Effector memory CD4-positive, alpha-beta T cell (primary cell): ENCODE measurements at regions not wholly inside any gene's neighbourhood (a gene's known extent, or its start where the extent isn't known, plus 50 kb on each side); places are given as distances from the start of the nearest gene placed in this dataset.

Experiments
- DNase-seq, 3 donors: peaks; one replicate each; pipeline ENCODE4 v3.0.0-alpha.2; 2020
- H3K27ac ChIP-seq: 2 replicates; pipeline ENCODE4 v1.7.0; 2013; ENCODE audit warnings: mild to moderate bottlenecking, low read length, moderate library complexity; ENCODE audit not compliant: insufficient read depth, poor library complexity, severe bottlenecking
- H3K27me3 ChIP-seq: replicated peaks from 2 replicates; pipeline ENCODE4 v1.7.0; 2013; ENCODE audit warnings: mild to moderate bottlenecking, low read length; ENCODE audit not compliant: insufficient read depth, control insufficient read depth, poor library complexity, severe bottlenecking
- H3K36me3 ChIP-seq: 2 replicates; pipeline ENCODE4 v1.7.0; 2013; ENCODE audit warnings: mild to moderate bottlenecking, low read length, moderate library complexity; ENCODE audit not compliant: control insufficient read depth, insufficient read depth
- H3K4me1 ChIP-seq: 2 replicates; pipeline ENCODE4 v1.7.0; 2013; ENCODE audit warnings: low read length, mild to moderate bottlenecking; ENCODE audit not compliant: control insufficient read depth, insufficient read depth, poor library complexity, severe bottlenecking
- H3K4me3 ChIP-seq: 2 replicates; pipeline ENCODE4 v1.7.0; 2013; ENCODE audit warnings: low read length, low read depth, mild to moderate bottlenecking; ENCODE audit not compliant: insufficient read depth, poor library complexity, severe bottlenecking
- H3K9me3 ChIP-seq: 2 replicates; pipeline ENCODE4 v1.7.0; 2013; ENCODE audit warnings: mild to moderate bottlenecking, low read length, moderate library complexity; ENCODE audit not compliant: control insufficient read depth

DNA sequence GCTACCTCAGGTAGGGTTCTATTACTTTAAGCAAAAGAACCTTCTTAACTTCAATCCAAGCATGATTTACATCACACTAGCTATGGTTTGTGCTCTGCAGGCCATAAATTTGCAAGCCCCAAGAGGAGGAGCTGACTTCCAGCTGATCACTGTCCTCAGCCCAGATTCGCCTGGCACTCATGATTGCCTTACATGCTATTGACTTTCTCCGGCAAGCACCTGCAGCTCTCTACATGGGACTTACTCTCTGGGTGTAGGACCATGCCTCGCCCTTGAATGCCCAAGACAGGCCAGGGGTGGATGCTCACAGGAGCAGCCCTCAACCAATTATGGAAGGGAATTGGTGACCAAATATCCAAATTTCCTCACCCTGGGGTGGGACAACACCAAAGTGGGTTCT lies 99.8 kb downstream of the ESM1 start:
- H3K27ac ChIP-seq = no peak overlapping the region
- no peak overlapping the region for H3K4me3 ChIP-seq
- no peak for DNase-seq
- H3K36me3 ChIP-seq = no peaks in the 10 kb centered on the region
- no peaks in the 10 kb centered on the region for H3K4me1 ChIP-seq
- no peaks in the 10 kb centered on the region for H3K9me3 ChIP-seq
- H3K27me3 ChIP-seq = peaks cover 17% of the 10 kb centered on the region

DNA sequence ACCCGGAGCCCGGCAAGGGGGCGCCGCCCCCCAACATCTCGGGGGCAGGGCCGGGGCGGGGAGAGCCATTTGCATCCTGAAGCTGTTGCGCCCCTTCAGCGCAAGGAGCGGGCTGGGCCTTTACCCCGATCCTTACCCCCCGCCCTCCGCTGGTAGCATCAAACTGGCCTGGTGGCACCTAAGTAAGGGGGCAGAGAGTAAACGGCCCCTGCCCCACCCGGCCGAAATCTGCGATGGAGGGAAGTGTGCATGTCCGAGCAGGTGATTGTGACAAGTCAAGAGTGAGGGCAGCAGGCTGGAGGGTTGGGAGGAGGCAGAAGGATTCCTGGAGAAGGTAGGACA lies 101.2 kb downstream of the ESM1 start:
- Histone ChIP-seq H3K27me3 (peaks cover 17% of the 10 kb centered on the region), H3K4me1 (no peaks in the 10 kb centered on the region), H3K9me3 (no peaks in the 10 kb centered on the region), H3K36me3 (no peaks in the 10 kb centered on the region), H3K27ac (no peak overlapping the region), H3K4me3 (no peak overlapping the region)
- DNase-seq = no peak

DNA sequence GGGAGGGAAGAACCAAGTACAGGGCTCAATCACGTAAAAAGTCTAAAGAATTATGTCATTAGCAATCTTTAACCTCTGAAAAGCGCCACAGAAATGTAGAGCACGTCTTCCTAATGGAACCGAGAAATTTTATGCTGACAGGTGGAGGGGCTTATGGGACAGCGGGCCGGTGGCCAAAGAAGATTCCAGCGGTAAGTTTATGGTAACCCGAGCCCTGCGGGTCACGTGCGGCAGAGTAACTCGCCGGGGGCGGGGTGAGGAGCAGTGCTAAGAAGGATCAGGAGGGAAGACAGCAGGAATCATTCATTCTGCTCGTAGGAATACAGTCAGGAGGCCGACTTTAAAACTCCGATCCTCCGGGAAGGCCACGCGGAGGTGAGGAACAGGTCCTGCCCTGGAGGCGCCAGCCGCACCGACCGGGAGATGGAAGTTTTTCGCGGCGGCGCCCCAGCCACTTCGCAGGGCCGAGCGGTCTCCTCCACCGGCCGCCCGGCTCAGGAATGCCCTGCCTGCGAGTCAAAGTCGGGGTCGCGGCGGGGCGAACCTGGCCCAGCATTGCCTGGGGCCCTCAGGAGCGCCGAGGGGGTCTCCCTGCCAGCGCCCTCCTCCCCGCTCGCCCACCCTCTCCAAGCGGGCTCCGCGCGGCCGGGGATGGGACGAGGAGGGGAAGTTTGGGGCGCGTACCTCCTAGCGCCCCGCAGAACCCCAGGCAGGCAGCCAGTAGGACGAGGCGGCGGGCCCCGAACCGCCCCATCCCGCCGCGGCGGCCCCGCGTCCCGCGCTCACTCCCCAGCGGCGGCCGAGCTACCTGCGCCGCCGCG lies 101.8 kb downstream of the ESM1 start:
- no peak for DNase-seq
- peaks cover 17% of the 10 kb centered on the region for H3K27me3 ChIP-seq
- H3K36me3 ChIP-seq = no peaks in the 10 kb centered on the region
- H3K9me3 ChIP-seq = no peaks in the 10 kb centered on the region
- H3K4me1 ChIP-seq = no peaks in the 10 kb centered on the region
- peak overlapping the region; percentile 37 for H3K4me3 ChIP-seq
- H3K27ac ChIP-seq = no peak overlapping the region

DNA sequence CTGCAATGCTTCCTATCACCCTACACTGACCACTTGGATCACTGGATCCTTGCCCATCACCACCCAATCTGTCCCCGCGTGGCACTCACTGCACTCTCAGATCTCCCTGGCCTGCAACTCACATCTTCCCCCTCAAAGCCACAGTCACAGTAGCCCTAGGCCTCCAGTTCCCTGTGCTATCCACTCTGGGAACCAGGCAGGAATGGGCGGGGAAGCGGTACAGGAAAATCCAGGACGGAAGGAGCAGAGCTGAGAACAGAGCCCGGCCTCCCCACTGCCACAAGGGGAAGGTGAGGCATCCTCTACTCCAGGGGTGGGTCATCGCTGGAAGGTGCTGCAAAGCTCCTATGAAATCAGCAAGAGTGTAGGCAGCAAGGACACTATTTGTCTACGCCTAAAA lies 102.6 kb downstream of the ESM1 start:
- peaks cover 17% of the 10 kb centered on the region for H3K27me3 ChIP-seq
- H3K4me1 ChIP-seq = no peaks in the 10 kb centered on the region
- H3K27ac ChIP-seq = no peak overlapping the region

DNA sequence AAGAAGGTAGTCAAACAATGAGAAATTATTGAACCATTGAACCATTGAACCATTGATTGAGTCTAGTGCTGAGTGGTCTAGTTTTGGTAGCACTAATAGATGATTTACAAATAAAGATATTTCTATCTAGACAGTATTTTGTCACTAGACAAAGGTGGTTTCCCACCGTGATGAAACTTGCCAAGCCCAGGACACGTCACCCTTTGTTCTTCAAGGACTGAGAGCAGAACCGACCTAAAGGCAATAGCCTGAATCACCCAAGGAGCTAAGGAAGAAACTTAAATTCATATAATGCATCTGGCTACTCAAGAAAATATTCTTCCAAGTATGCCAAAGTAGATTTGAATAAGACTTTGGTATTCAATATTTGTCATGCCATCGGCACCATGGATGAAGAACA lies 103.3 kb downstream of the ESM1 start:
- no peak for DNase-seq
- Histone ChIP-seq H3K27me3 (peaks cover 17% of the 10 kb centered on the region), H3K9me3 (no peaks in the 10 kb centered on the region), H3K27ac (no peak overlapping the region), H3K36me3 (no peaks in the 10 kb centered on the region), H3K4me3 (no peak overlapping the region), H3K4me1 (no peaks in the 10 kb centered on the region)

More for the DNA sequence above, 102.6 kb downstream of the ESM1 start:
- Histone ChIP-seq H3K36me3 (no peaks in the 10 kb centered on the region), H3K4me3 (no peak overlapping the region), H3K9me3 (no peaks in the 10 kb centered on the region)
- no peak for DNase-seq

DNA sequence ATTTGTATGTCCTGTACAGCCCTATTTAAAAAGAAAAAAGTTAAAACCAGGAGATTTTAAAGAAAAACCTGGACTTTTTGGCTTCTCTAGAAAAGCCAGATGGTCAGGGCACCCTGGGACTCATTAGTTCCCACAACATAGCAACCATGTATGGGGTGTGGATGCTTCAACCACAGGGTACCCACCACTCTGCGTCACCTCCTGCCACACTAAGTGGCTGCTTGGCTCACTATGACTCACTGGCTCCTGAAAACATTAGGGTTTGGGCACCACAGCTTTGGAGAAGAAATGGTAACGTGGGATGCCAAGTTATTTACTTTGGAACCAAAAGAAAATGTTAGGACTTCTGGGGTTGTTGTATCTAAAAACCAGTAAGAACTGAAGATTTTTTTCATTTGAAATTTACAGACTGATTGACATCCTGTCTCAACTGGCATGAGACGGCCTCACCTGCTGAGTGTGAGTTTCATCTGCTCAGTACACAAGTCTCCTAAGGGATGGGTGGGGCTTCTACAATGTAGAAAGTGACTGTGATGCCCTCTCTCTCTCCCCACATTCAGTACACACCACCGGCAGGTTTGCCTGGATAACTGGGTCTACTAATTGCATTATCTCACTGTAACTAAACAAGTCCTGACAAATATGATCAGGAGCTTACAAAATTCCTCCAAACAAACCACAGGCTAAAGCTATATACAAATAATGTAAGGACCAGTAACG lies 103.9 kb downstream of the ESM1 start:
- Histone ChIP-seq H3K9me3 (no peaks in the 10 kb centered on the region), H3K36me3 (no peaks in the 10 kb centered on the region), H3K27ac (no peak overlapping the region), H3K4me1 (no peaks in the 10 kb centered on the region), H3K27me3 (peaks cover 17% of the 10 kb centered on the region), H3K4me3 (no peak overlapping the region)
- no peak for DNase-seq

DNA sequence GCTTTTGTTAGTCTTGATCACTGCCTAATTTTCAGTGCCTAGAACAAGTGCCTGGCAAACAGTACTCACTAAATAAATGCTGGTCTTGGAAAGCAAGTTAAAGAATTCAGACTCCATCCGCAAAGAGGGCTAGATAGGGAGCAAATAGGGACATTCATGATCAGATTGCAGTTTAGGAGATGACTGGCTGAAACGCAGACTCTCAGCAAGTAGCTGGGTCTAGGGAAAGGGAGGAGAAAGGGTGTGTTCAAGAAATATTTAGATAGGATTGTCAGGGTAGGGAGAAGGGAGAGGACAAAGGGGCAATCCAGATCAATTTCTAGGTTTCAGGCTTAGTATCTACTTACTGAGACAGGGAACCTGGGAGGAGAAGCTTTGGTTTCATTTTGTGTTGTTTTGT lies 108.4 kb downstream of the ESM1 start:
- H3K27me3 ChIP-seq = peaks cover 6% of the 10 kb centered on the region
- no peak overlapping the region for H3K27ac ChIP-seq
- no peaks in the 10 kb centered on the region for H3K4me1 ChIP-seq
- no peaks in the 10 kb centered on the region for H3K36me3 ChIP-seq
- no peak for DNase-seq
- H3K9me3 ChIP-seq = no peaks in the 10 kb centered on the region
- H3K4me3 ChIP-seq = no peak overlapping the region

DNA sequence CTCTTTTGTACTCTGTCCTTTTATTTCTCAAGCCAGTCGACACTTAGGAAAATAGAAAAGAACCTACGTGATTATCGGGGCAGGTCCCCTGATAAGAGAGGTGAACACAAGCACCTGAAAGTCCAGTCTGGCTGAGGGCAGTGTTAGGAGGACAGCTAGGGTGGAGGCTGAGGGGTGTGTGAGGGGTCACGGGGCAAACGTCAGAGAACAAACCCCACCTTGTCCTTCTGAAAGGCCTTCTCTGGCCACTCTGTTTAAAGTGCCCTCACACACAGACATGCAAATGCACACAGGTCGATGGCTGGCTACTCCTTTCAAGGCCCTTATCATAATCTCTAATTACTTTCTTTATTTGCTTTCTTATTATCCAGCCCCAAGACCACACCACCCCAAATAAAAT lies 108.8 kb downstream of the ESM1 start:
- DNase-seq = no peak
- H3K4me3 ChIP-seq = no peak overlapping the region
- no peaks in the 10 kb centered on the region for H3K4me1 ChIP-seq
- H3K9me3 ChIP-seq = no peaks in the 10 kb centered on the region
- no peaks in the 10 kb centered on the region for H3K36me3 ChIP-seq
- peaks cover 6% of the 10 kb centered on the region for H3K27me3 ChIP-seq
- H3K27ac ChIP-seq = no peak overlapping the region

DNA sequence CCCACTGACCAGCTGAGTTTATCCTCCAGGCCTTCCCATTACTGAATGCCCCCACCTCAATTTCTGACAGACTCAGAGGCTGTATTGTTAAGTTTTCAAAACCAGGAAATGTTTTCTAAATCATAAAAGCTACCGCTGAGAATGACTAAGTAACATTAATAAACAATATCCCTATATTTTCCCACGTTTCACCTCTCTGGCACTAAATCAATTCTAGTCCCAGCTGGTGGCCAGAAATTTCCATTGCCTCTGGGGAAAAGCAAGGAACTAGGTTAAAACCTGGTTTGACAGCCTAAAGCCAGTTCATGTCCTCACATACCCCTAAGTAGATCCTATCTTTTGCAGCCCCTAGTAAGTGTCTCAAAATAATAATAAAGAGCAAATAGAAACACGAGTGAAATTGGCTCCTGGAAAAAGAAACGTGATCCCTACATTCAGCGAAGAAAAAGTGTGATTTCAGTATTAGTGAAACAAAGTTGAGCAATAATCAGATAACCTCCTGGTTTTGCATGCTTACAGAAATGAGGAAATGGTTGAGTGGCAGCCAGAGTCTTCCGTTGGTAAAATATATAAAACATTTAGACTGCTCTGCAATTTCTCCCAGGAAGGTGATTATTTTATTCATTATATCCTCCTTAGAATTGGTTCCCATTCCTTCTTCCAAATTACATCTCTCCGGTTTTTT lies 110.9 kb downstream of the ESM1 start:
- no peak for DNase-seq
- H3K36me3 ChIP-seq = no peaks in the 10 kb centered on the region
- H3K27ac ChIP-seq = no peak overlapping the region
- no peak overlapping the region for H3K4me3 ChIP-seq
- H3K27me3 ChIP-seq = peaks cover 3% of the 10 kb centered on the region
- H3K9me3 ChIP-seq = no peaks in the 10 kb centered on the region
- no peaks in the 10 kb centered on the region for H3K4me1 ChIP-seq

DNA sequence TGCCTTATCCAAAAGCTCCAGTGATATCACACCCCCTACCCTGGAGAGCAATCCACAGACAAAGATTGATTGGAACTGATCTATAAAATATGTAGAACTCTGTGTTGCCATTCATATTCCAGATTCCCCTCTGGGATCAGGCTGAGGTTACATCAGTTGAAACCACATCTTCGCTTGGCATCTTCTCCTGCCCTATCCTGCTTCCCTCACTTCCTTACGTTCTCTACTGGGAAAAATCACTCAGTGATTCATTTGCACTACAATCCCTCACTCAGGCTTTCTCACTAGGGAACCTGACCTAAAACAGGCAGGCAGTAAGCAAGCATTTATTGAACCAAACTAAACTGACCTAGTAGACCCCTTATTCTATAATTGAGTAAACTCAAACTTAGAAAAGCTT lies 111.7 kb downstream of the ESM1 start:
- Histone ChIP-seq H3K36me3 (no peaks in the 10 kb centered on the region), H3K27me3 (peaks cover 3% of the 10 kb centered on the region), H3K9me3 (no peaks in the 10 kb centered on the region), H3K27ac (no peak overlapping the region), H3K4me1 (no peaks in the 10 kb centered on the region), H3K4me3 (no peak overlapping the region)
- no peak for DNase-seq
